AG04450 (cell line): ENCODE measurements at regions not wholly inside any gene's neighbourhood (a gene's known extent, or its start where the extent isn't known, plus 50 kb on each side); places are given as distances from the start of the nearest gene placed in this dataset.

Experiments used
- CTCF ChIA-PET: fragments of 300-600, 350-600 bp; formaldehyde crosslinking; extraction: SDS; loops from one replicate; lab custom pipeline; 2022; ENCODE audit warnings: antibody characterized with exemption, inconsistent platforms; lab: Charles Lee
- POLR2A ChIA-PET: fragments of 350-600 bp; formaldehyde crosslinking; extraction: SDS; loops from one replicate; lab custom pipeline; 2021; ENCODE audit warnings: antibody characterized with exemption, inconsistent platforms; lab: Yijun Ruan, JAX
- DNase-seq: peaks from one replicate; pipeline ENCODE4 v3.0.0-alpha.2; 2011; ENCODE audit warnings: low read depth, low spot score
- H3K27ac ChIP-seq: one replicate; pipeline ENCODE4 v1.5.1; 2012; ENCODE audit warnings: low read depth, low read length, control low read depth
- H3K27me3 ChIP-seq: one replicate; pipeline ENCODE4 v1.6.0; 2012; ENCODE audit warnings: low read length; ENCODE audit not compliant: control insufficient read depth, insufficient read depth
- H3K4me3 ChIP-seq: 2 replicates; pipeline ENCODE4 v1.5.1; 2011; ENCODE audit warnings: mild to moderate bottlenecking, low read depth, low read length, control low read depth
- H3K9me3 ChIP-seq: 2 replicates; pipeline ENCODE4 v1.5.1; 2012; ENCODE audit warnings: low read length; ENCODE audit not compliant: control insufficient read depth, insufficient read depth
- CTCF ChIP-seq: IDR thresholded peaks from 2 replicates; pipeline ENCODE4 v1.5.1; 2011; ENCODE audit warnings: low read depth, low read length, control low read depth, inconsistent platforms

DNA sequence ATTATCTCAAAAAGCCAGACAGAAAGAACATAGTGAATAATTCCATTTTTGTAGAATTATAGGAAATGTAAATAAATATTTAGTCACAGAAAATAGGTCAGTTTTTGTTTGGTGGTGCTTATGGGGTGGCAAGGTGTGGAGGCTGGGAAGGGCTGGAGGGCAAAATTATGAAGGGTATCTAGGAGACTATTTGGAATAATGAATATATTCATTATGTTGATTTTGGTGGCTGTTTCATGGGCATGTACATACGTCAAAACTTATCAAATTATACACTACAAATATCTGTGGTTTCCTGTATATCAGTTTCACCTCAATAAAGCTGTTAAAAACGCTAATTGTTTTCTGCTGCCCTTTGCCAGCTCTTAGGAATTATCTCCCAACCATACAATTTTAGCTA is 298.7 kb upstream of the GOLIM4 start:
- CTCF ChIA-PET = no interaction called here

DNA sequence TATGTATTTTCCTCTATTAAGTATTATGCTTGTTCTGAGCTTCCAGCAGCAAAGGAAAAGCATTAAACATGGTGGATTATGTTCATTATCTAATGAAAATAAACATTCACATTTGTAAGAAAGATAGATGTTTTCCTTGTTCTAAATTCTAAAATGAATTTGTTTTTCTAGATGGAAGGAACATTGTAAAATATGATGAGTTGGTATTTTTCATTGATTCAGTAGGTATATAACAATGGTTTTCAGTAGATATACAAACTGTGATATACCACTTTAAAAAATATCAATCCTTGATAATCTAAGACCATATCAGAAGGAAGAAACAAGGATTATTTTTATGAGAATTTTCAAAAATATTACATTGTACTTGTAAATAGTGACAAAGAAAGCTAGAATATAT is 290.6 kb upstream of the GOLIM4 start:
- DNase-seq = no peak
- no peaks in the 10 kb centered on the region for H3K27me3 ChIP-seq
- H3K27ac ChIP-seq = no peak overlapping the region
- POLR2A ChIA-PET = no interaction called here
- CTCF ChIA-PET = no interaction called here
- TF ChIP-seq CTCF = no peak
- H3K4me3 ChIP-seq = no peak overlapping the region
- no peaks in the 10 kb centered on the region for H3K9me3 ChIP-seq

More for the DNA sequence above, 298.7 kb upstream of the GOLIM4 start:
- H3K4me3 ChIP-seq = no peak overlapping the region
- H3K9me3 ChIP-seq = no peaks in the 10 kb centered on the region
- no peak for TF ChIP-seq CTCF
- no peak overlapping the region for H3K27ac ChIP-seq
- POLR2A ChIA-PET = no interaction called here
- no peaks in the 10 kb centered on the region for H3K27me3 ChIP-seq
- no peak for DNase-seq

GRCh38 chr3:168384990-168385389 is 289.3 kb upstream of the GOLIM4 start:
- DNase-seq = no peak
- CTCF ChIA-PET = no interaction called here
- Histone ChIP-seq H3K4me3 (no peak overlapping the region), H3K27ac (no peak overlapping the region), H3K27me3 (no peaks in the 10 kb centered on the region), H3K9me3 (no peaks in the 10 kb centered on the region)
- POLR2A ChIA-PET = no interaction called here
- no peak for TF ChIP-seq CTCF

DNA sequence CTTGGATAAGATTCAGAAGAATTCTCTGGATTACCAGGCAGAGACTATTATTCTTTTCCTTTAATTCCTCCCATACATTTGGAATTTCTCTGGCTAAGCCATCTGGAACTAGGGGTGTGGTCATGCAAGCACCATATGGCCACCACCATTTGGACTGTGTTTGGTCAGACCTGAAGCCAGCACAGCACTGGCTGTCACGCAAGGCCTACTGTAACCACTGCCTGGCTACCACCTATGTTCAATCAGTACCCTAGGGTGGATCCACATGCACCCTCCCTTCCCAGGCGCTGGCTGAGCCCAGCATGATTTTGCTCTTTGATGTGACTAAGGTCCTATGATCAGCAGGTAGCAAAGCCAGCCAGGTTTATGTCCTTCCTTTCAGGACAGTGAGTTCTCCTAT is 287.8 kb upstream of the GOLIM4 start:
- Histone ChIP-seq H3K27ac (no peak overlapping the region), H3K4me3 (no peak overlapping the region), H3K9me3 (no peaks in the 10 kb centered on the region), H3K27me3 (no peaks in the 10 kb centered on the region)
- POLR2A ChIA-PET = no interaction called here
- CTCF ChIA-PET = no interaction called here
- no peak for DNase-seq
- no peak for TF ChIP-seq CTCF

DNA sequence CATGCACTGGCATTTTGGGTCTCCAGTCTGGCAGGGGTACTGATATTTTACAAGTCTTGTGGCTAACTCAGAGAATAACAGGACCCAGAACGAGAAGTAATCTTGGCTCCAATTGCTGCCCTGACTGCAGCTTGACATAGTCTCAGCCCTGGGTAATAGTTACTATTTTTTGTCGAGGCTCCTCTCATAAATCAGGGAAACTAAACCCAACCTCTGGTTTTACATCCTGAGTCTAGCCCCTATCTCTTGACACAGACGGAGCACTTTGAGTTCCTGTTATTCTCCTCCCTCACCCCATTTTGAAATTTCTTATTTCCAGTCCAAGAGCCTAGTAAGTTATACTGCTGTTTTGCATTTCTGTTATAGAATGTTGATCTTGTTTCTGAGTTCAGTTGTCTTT is 276.1 kb upstream of the GOLIM4 start:
- POLR2A ChIA-PET = no interaction called here
- TF ChIP-seq CTCF = no peak
- CTCF ChIA-PET = no interaction called here
- H3K27ac ChIP-seq = no peak overlapping the region
- no peak for DNase-seq
- no peak overlapping the region for H3K4me3 ChIP-seq
- no peaks in the 10 kb centered on the region for H3K27me3 ChIP-seq
- H3K9me3 ChIP-seq = no peaks in the 10 kb centered on the region
